HG02571 (cell line): ENCODE measurements at regions not wholly inside any gene's neighbourhood (a gene's known extent, or its start where the extent isn't known, plus 50 kb on each side); places are given as distances from the start of the nearest gene placed in this dataset.

Experiments used
- ATAC-seq: cut with Tn5 transposase; IDR thresholded peaks from one replicate; pipeline ENCODE4 v1.9.1; 2021; ENCODE audit warnings: mild to moderate bottlenecking, moderate library complexity; ENCODE audit not compliant: unreplicated experiment

GRCh38 chr13:80237646-80238045, 103.3 kb downstream of the SPRY2 start:
- ATAC-seq: no peak

GRCh38 chr13:80235967-80236302, 105.0 kb downstream of the SPRY2 start:
- no peak for ATAC-seq

GRCh38 chr13:80235166-80235966, 105.6 kb downstream of the SPRY2 start:
- no peak for ATAC-seq

GRCh38 chr13:80227645-80228044, 113.3 kb downstream of the SPRY2 start:
- ATAC-seq: no peak

- no peak for ATAC-seq
Observed at GRCh38 chr13:80226645-80227044, 114.3 kb downstream of the SPRY2 start.

GRCh38 chr13:80224468-80224867, 116.5 kb downstream of the SPRY2 start:
- ATAC-seq: no peak

- no peak for ATAC-seq
Observed at GRCh38 chr13:80217614-80218456, 123.1 kb downstream of the SPRY2 start.

GRCh38 chr13:80215368-80215767, 125.6 kb downstream of the SPRY2 start:
- no peak for ATAC-seq

GRCh38 chr13:80214521-80214991, 126.4 kb downstream of the SPRY2 start:
- no peak for ATAC-seq

- ATAC-seq: no peak
Observed at GRCh38 chr13:80214050-80214449, 126.9 kb downstream of the SPRY2 start.

- no peak for ATAC-seq
Observed at GRCh38 chr13:80213201-80213600, 127.7 kb downstream of the SPRY2 start.

GRCh38 chr13:80211566-80211965, 129.4 kb downstream of the SPRY2 start:
- no peak for ATAC-seq

GRCh38 chr13:80204642-80205041, 136.3 kb downstream of the SPRY2 start:
- ATAC-seq: no peak

- no peak for ATAC-seq
Observed at GRCh38 chr13:80203496-80203895, 137.4 kb downstream of the SPRY2 start.

GRCh38 chr13:80201694-80202468, 139.0 kb downstream of the SPRY2 start:
- no peak for ATAC-seq

- ATAC-seq: no peak
Observed at GRCh38 chr13:80199585-80200292, 141.2 kb downstream of the SPRY2 start.

- ATAC-seq: no peak
Observed at GRCh38 chr13:80199067-80199466, 141.9 kb downstream of the SPRY2 start.

GRCh38 chr13:80196756-80197155, 144.2 kb downstream of the SPRY2 start:
- no peak for ATAC-seq

- ATAC-seq: no peak
Observed at GRCh38 chr13:80195649-80196048, 145.3 kb downstream of the SPRY2 start.

GRCh38 chr13:80189889-80190597, 150.9 kb downstream of the SPRY2 start:
- no peak for ATAC-seq
